Body of pancreas (tissue), 4 donors: ENCODE measurements at regions not wholly inside any gene's neighbourhood (a gene's known extent, or its start where the extent isn't known, plus 50 kb on each side); places are given as distances from the start of the nearest gene placed in this dataset.

ENCODE experiments used
- CTCF ChIP-seq, 7 experiments: fragments of 450-650 bp in 4 of 7; fragments of 200-600 bp in 3 of 7; sonication (generic) in 3 of 7; IDR thresholded peaks; one replicate each; pipeline ENCODE4 v1.5.1; 2016 to 2019; ENCODE audit warnings: antibody characterized with exemption in 7 of 7
- POLR2A ChIP-seq, 3 donors: fragments of 450-650 bp; IDR thresholded peaks; one replicate each; pipeline ENCODE4 v1.6.1; 2016; ENCODE audit warnings: antibody characterized with exemption in 3 of 3, mild to moderate bottlenecking in 2 of 3

DNA sequence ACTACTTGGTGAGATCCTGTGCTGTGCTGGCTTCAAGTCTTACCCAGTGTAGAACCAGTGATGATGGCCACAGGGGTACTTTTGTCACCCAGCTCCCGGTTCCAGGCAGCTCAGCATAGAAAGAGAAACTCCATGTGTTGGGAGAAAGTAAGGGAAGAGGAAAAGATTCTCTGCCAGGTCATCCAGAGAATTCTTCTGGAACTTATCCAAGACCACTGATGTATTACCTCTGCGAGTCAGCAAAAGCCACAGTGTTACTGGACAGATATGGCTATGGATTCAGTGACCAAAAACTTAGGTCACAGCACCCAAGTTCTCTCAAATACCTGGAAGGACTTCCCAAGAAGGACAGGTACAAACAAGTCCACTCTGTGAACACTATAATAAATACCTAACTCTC, 399.5 kb upstream of the MIR17HG start:
- TF ChIP-seq CTCF (IDR thresholded peaks at IDR 0.05) (no peak), POLR2A (IDR thresholded peaks at IDR 0.05) (no peak)
